Gastroesophageal sphincter (tissue), 4 donors: ENCODE measurements at regions not wholly inside any gene's neighbourhood (a gene's known extent, or its start where the extent isn't known, plus 50 kb on each side); places are given as distances from the start of the nearest gene placed in this dataset.

ENCODE experiments used
- ATAC-seq: fragments of 150-250 bp; one replicate; pipeline ENCODE4 v1.9.1; 2016; ENCODE audit warnings: mild to moderate bottlenecking, moderate library complexity
- H3K27ac ChIP-seq, 4 donors: fragments of 200-600 bp; sonication (generic) in 3 of 4; 1 replicate in 3 of 4; 2 replicates in 1 of 4; pipeline ENCODE4 v1.5.1; 2016 to 2019
- H3K27me3 ChIP-seq: fragments of 200-600 bp; sonication (generic); one replicate; pipeline ENCODE4 v1.5.1; 2019
- H3K36me3 ChIP-seq, 2 donors: fragments of 200-600 bp; sonication (generic); one replicate each; pipeline ENCODE4 v1.5.1; 2019; ENCODE audit warnings: control low read depth in 1 of 2
- H3K4me1 ChIP-seq, 3 donors: fragments of 200-600 bp; sonication (generic); 1 replicate in 2 of 3; 2 replicates in 1 of 3; pipeline ENCODE4 v1.5.1; 2016 to 2019; ENCODE audit warnings: control low read depth in 2 of 3
- H3K4me3 ChIP-seq, 2 donors: fragments of 200-600 bp; sonication (generic); one replicate each; pipeline ENCODE4 v1.5.1; 2019; ENCODE audit warnings: mild to moderate bottlenecking in 1 of 2, moderate library complexity in 1 of 2
- H3K9me3 ChIP-seq, 3 donors: fragments of 200-600 bp; sonication (generic); one replicate each; pipeline ENCODE4 v1.5.1; 2017 to 2019; ENCODE audit warnings: control low read depth in 2 of 3
- EP300 ChIP-seq: sonication (generic); formaldehyde crosslinking; IDR thresholded peaks from one replicate; pipeline ENCODE4 v1.6.1; 2017; ENCODE audit warnings: antibody characterized with exemption, mild to moderate bottlenecking
- POLR2A ChIP-seq, 2 donors: fragments of 450-650 bp; IDR thresholded peaks; one replicate each; pipeline ENCODE4 v1.6.1; 2017; ENCODE audit warnings: antibody characterized with exemption in 2 of 2, mild to moderate bottlenecking in 2 of 2, moderate library complexity in 1 of 2
- POLR2AphosphoS5 ChIP-seq: sonication (generic); formaldehyde crosslinking; IDR thresholded peaks from one replicate; pipeline ENCODE4 v1.6.1; 2017; ENCODE audit warnings: antibody characterized with exemption
- WGBS, 2 donors: methylation state at CpG; one replicate each; pipeline ENCODE4 v1.1.5; 2018; ENCODE audit warnings: low coverage in 1 of 2; 5-methylcytosine and 5-hydroxymethylcytosine counted together
- TF ChIP-seq, protein P1 (sequence below), 4 experiments: fragments of 200-600 bp in 2 of 4; fragments of 450-650 bp in 2 of 4; sonication (generic) in 1 of 4; IDR thresholded peaks; one replicate each; pipeline ENCODE4 v1.5.1; 2017 to 2019; ENCODE audit warnings: antibody characterized with exemption in 4 of 4, mild to moderate bottlenecking in 2 of 4, moderate library complexity in 2 of 4

DNA sequence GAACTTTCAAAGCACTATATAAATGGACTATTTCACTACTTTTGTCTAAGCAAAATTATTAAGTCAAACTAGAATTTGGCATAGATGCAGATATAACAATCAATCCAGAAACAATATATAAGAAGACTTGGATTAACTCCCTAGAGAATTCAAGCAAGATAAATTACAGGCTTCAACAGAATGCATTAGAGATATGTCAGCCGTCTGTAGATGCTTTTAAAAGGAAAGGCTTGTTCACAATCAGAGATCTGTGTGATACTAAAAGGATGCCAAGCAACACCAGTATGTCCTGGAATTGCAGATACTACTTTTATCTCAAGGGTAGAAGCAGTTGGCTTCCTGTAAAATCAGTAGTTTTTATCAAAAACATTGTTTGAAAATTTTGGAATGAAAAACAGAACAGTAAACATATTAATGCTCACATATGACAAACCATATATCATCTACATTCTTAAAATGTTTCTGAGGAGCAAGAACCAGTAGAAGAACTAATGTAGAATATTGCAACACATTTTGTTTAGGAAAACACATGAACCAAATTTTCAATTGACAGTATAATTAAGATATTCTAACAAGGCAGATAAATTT lies 947.9 kb upstream of the LRRN3 start:
- Histone ChIP-seq H3K4me1 (no peaks in the 10 kb centered on the region), H3K4me3 (no peak overlapping the region), H3K27ac (no peak overlapping the region), H3K36me3 (no peaks in the 10 kb centered on the region), H3K27me3 (no peaks in the 10 kb centered on the region), H3K9me3 (peaks cover 0 to 4% (median 0%) of the 10 kb centered on the region in 3 donors)
- TF ChIP-seq, protein P1, sequence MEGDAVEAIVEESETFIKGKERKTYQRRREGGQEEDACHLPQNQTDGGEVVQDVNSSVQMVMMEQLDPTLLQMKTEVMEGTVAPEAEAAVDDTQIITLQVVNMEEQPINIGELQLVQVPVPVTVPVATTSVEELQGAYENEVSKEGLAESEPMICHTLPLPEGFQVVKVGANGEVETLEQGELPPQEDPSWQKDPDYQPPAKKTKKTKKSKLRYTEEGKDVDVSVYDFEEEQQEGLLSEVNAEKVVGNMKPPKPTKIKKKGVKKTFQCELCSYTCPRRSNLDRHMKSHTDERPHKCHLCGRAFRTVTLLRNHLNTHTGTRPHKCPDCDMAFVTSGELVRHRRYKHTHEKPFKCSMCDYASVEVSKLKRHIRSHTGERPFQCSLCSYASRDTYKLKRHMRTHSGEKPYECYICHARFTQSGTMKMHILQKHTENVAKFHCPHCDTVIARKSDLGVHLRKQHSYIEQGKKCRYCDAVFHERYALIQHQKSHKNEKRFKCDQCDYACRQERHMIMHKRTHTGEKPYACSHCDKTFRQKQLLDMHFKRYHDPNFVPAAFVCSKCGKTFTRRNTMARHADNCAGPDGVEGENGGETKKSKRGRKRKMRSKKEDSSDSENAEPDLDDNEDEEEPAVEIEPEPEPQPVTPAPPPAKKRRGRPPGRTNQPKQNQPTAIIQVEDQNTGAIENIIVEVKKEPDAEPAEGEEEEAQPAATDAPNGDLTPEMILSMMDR (IDR thresholded peaks at IDR 0.05), result no peak
- no peak for TF ChIP-seq POLR2AphosphoS5
- TF ChIP-seq POLR2A (IDR thresholded peaks at IDR 0.05), result no peak
- no peak for TF ChIP-seq EP300
- ATAC-seq, result no peak
- 6 to 29% methylated on average over 1 of the region's 1 CpG for WGBS, 2 donors

DNA sequence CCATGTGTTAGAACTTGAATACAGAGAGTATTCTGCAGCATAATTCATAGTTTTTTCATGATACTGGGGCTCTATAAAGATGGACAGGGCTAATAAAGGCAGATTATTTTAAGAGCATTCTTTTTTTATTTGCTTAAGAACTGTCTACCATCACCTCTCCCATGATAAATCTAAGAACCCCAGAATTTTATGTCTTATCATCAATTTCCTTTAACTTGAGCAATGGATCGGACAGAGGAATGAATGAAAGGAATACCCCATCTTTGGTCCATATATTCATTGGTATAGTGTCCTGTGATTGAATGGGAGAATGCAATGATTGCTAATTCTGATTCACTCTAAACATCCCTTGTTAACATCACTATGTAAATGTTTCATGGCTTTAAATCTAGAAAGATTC lies 946.3 kb upstream of the LRRN3 start:
- TF ChIP-seq, protein P1 (IDR thresholded peaks at IDR 0.05), result no peak
- TF ChIP-seq POLR2A (IDR thresholded peaks at IDR 0.05) (no peak), EP300 (no peak), POLR2AphosphoS5 (no peak)
- ATAC-seq, result no peak
- no peaks in the 10 kb centered on the region for H3K27me3 ChIP-seq
- no peak overlapping the region for H3K27ac ChIP-seq
- no peaks in the 10 kb centered on the region for H3K36me3 ChIP-seq
- WGBS, 2 donors, result 80 to 100% methylated on average over 1 of the region's 1 CpG
- H3K4me1 ChIP-seq, result no peaks in the 10 kb centered on the region
- no peak overlapping the region for H3K4me3 ChIP-seq
- peaks cover 0 to 4% (median 0%) of the 10 kb centered on the region in 3 donors for H3K9me3 ChIP-seq

DNA sequence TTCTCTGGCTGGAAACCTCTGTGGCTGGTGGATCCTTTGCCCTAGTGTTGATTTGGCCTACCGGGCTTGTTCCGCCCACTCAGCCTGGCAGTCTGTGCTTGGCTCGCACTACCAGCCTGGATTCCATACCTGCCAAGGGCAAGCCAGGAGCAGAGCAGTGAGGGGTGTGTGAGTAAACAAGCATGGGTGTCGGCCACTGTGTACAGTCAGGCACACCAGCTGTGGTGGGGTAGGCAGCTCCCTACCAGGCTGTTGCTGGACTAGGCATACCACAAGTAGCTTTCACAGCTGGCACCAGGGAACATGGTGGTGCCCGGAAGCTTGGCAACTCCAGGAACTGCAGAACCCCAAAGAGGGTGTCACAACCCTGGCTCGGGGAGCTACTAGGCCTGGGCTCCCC lies 942.9 kb upstream of the LRRN3 start:
- 80% methylated on average over 1 of the region's 6 CpGs; no CpG with 5 or more reads in 1 of the 2 donors for WGBS, 2 donors
- Histone ChIP-seq H3K27ac (no peak overlapping the region), H3K9me3 (peaks cover 0 to 4% (median 0%) of the 10 kb centered on the region in 3 donors), H3K27me3 (no peaks in the 10 kb centered on the region), H3K4me1 (no peaks in the 10 kb centered on the region), H3K4me3 (no peak overlapping the region), H3K36me3 (no peaks in the 10 kb centered on the region)
- TF ChIP-seq, protein P1 (IDR thresholded peaks at IDR 0.05), result no peak
- no peak for ATAC-seq

DNA sequence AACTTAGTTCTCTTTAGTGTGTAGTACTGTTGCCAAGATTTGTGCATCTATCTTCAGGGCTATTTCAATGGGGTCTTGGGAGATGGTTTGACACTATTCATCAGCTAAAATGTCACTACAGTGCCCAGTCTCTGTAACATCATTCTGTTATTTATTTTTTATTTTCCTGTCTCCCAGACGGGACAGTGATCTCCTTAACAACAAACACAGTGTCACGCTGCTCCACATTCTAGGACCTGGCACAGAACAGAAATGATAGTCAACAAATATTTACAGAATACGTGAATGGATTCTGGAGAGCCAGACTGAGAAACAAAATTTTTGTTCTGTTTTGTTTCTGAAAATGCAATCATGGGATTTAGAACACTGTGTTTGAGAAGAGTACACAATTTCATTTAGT lies 937.7 kb upstream of the LRRN3 start:
- TF ChIP-seq, protein P1 (IDR thresholded peaks at IDR 0.05), result no peak
- no peak for TF ChIP-seq EP300
- no peak for TF ChIP-seq POLR2A (IDR thresholded peaks at IDR 0.05)
- TF ChIP-seq POLR2AphosphoS5, result no peak
- no peaks in the 10 kb centered on the region for H3K9me3 ChIP-seq
- H3K27me3 ChIP-seq, result no peaks in the 10 kb centered on the region
- ATAC-seq, result no peak
- H3K4me3 ChIP-seq, result no peak overlapping the region
- no peaks in the 10 kb centered on the region for H3K36me3 ChIP-seq
- no peak overlapping the region for H3K27ac ChIP-seq
- no peaks in the 10 kb centered on the region for H3K4me1 ChIP-seq
- 68 to 79% methylated on average over 3 of the region's 3 CpGs for WGBS, 2 donors

DNA sequence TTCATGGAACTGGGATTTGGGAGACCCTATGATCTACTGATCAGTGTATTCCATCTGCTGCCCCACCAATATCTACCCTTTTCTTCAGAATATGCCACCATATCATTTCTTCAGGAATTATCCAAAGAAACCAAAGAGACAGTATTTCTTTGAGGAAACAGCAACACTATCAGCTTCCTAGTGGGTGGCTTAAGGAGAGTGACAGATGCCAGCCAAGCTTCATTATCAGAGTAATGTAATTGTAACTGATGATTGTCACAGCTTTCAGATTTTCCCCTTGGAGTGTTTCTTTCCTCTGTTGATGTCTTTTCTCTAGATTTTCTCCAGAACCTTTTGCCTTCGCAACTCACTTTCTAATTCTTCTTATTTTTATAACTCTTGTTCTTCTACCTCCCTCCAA lies 934.4 kb upstream of the LRRN3 start:
- no peak for TF ChIP-seq POLR2AphosphoS5
- TF ChIP-seq, protein P1 (IDR thresholded peaks at IDR 0.05), result no peak
- TF ChIP-seq EP300, result no peak
- TF ChIP-seq POLR2A (IDR thresholded peaks at IDR 0.05), result no peak
- Histone ChIP-seq H3K36me3 (no peaks in the 10 kb centered on the region), H3K27me3 (no peaks in the 10 kb centered on the region), H3K4me3 (no peak overlapping the region), H3K27ac (no peak overlapping the region), H3K9me3 (no peaks in the 10 kb centered on the region), H3K4me1 (no peaks in the 10 kb centered on the region)
- no peak for ATAC-seq
- 81 to 85% methylated on average over 1 of the region's 1 CpG for WGBS, 2 donors
